IPS-18a (cell line): ENCODE measurements at regions not wholly inside any gene's neighbourhood (a gene's known extent, or its start where the extent isn't known, plus 50 kb on each side); places are given as distances from the start of the nearest gene placed in this dataset.

Source experiments
- H3K27ac ChIP-seq: one replicate; pipeline ENCODE4 v1.5.1; 2013; ENCODE audit warnings: low read length
- H3K27me3 ChIP-seq: one replicate; pipeline ENCODE4 v1.6.1; 2013; ENCODE audit warnings: mild to moderate bottlenecking, low read length; ENCODE audit not compliant: control insufficient read depth, insufficient read depth
- H3K36me3 ChIP-seq: one replicate; pipeline ENCODE4 v1.6.1; 2013; ENCODE audit warnings: low read depth, low read length; ENCODE audit not compliant: control insufficient read depth
- H3K4me1 ChIP-seq: one replicate; pipeline ENCODE4 v1.6.1; 2013; ENCODE audit warnings: low read depth, low read length; ENCODE audit not compliant: control insufficient read depth
- H3K4me3 ChIP-seq: one replicate; pipeline ENCODE4 v1.5.1; 2013; ENCODE audit warnings: low read length
- H3K9ac ChIP-seq: one replicate; pipeline ENCODE4 v1.6.1; 2013; ENCODE audit warnings: mild to moderate bottlenecking, low read length, moderate library complexity
- H3K9me3 ChIP-seq: one replicate; pipeline ENCODE4 v1.6.1; 2013; ENCODE audit warnings: low read depth, low read length; ENCODE audit not compliant: control insufficient read depth

DNA sequence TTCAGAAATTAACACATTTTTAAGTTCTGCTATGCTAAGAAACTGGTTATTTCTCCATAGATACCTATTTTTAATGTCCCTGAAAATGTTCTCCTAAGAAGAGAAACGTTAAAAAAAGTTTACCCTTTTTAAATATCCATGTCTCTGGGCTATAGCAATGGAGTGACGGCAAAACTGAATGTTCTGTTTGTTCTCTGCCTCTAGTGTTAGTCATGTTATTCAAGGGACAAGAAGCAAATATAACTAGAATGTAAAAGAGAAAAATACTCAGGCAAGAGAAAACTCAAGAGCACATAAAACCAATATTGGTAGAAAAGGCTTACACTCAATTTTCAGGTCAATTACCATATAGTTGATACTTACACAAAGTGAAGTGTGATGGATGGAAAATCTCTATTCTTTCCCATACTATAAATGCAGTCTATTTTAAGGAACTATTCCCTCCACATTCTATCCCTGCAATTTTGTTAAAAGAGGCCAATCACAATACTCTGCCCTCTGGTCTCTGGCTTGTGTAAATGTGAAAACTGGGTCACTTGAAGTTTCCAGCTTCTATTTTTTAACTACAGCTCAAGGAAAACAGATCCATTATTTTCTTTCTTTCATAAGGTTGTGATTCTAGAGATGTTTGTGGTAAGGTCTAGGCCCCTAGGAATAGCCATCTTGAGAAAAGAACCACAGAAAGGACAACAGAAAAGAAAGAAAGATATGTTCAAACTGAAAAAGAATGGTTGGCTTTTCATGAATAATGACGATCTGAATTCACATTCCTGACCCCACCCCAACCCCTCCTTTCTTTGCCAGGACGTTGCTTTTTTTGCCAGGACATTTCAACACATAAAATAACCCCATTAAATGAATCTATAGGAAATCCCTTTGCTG lies 200.3 kb upstream of the FAM83B start:
- no peak overlapping the region for H3K9ac ChIP-seq
- H3K4me1 ChIP-seq: no peaks in the 10 kb centered on the region
- no peak overlapping the region for H3K27ac ChIP-seq
- H3K4me3 ChIP-seq: no peak overlapping the region
- no peaks in the 10 kb centered on the region for H3K9me3 ChIP-seq
- H3K36me3 ChIP-seq: no peaks in the 10 kb centered on the region
- no peaks in the 10 kb centered on the region for H3K27me3 ChIP-seq

- Histone ChIP-seq H3K36me3 (no peaks in the 10 kb centered on the region), H3K9ac (no peak overlapping the region), H3K9me3 (no peaks in the 10 kb centered on the region), H3K27me3 (no peaks in the 10 kb centered on the region), H3K4me3 (no peak overlapping the region), H3K27ac (no peak overlapping the region), H3K4me1 (no peaks in the 10 kb centered on the region)
Measured at GRCh38 chr6:54646951-54647664, 199.5 kb upstream of the FAM83B start.

DNA sequence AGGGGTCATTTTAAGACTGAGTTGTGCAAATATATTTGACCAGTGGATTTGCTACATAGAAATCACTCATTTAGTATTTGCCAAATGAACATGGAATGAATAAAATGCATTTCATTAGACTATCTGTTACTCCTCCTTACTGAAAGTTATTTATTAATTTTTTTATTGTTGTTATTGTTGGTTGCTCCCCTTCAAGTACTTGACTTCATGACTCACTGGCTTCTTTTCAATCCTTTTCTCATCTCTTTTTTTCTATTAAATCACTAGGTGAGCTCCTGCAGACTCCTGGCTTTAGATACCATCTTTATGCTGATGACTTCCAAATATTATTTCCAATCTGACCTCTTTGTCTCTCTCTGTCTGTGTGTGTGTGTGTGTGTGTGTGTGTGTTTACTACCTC lies 192.2 kb upstream of the FAM83B start:
- Histone ChIP-seq H3K9ac (no peak overlapping the region), H3K4me3 (no peak overlapping the region), H3K36me3 (no peaks in the 10 kb centered on the region), H3K9me3 (no peaks in the 10 kb centered on the region), H3K27me3 (no peaks in the 10 kb centered on the region), H3K27ac (no peak overlapping the region), H3K4me1 (no peaks in the 10 kb centered on the region)

- Histone ChIP-seq H3K9ac (no peak overlapping the region), H3K27ac (no peak overlapping the region), H3K27me3 (no peaks in the 10 kb centered on the region), H3K4me3 (no peak overlapping the region), H3K4me1 (no peaks in the 10 kb centered on the region), H3K9me3 (no peaks in the 10 kb centered on the region), H3K36me3 (no peaks in the 10 kb centered on the region)
Measured at GRCh38 chr6:54655162-54655561, 191.4 kb upstream of the FAM83B start.

- no peak overlapping the region for H3K4me3 ChIP-seq
Measured at GRCh38 chr6:54665278-54665677, 181.3 kb upstream of the FAM83B start.

GRCh38 chr6:54680531-54680930 lies 166.0 kb upstream of the FAM83B start:
- H3K4me3 ChIP-seq: no peak overlapping the region
- H3K36me3 ChIP-seq: no peaks in the 10 kb centered on the region
- H3K9me3 ChIP-seq: no peaks in the 10 kb centered on the region
- H3K27ac ChIP-seq: no peak overlapping the region
- no peaks in the 10 kb centered on the region for H3K4me1 ChIP-seq
- no peak overlapping the region for H3K9ac ChIP-seq
- no peaks in the 10 kb centered on the region for H3K27me3 ChIP-seq

More at GRCh38 chr6:54665278-54665677, 181.3 kb upstream of the FAM83B start:
- H3K9me3 ChIP-seq: peaks cover 5% of the 10 kb centered on the region
- H3K9ac ChIP-seq: no peak overlapping the region
- no peak overlapping the region for H3K27ac ChIP-seq
- peaks cover 4% of the 10 kb centered on the region for H3K4me1 ChIP-seq
- no peaks in the 10 kb centered on the region for H3K36me3 ChIP-seq
- no peaks in the 10 kb centered on the region for H3K27me3 ChIP-seq

DNA sequence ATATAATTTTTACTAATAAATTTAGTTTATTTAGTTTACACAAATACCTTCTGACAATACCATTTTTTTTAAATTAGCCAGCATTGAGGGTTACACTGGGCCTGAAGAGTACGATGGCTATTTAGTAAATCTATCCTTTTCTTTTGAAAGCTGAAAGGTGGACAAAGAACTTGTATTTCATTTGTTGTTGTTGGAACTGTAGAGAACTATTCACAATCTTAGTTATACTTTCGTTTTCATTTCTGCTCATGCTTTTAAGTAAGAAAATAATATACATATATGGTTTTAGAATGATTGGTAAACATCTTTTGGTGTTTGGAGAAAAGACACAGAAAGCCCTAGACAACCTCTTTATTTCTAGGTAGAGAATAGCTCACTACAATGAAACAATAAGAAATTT lies 165.3 kb upstream of the FAM83B start:
- H3K4me3 ChIP-seq: no peak overlapping the region
- no peaks in the 10 kb centered on the region for H3K4me1 ChIP-seq
- no peak overlapping the region for H3K27ac ChIP-seq
- peaks cover 1% of the 10 kb centered on the region for H3K27me3 ChIP-seq
- no peak overlapping the region for H3K9ac ChIP-seq
- no peaks in the 10 kb centered on the region for H3K9me3 ChIP-seq
- no peaks in the 10 kb centered on the region for H3K36me3 ChIP-seq

- Histone ChIP-seq H3K9me3 (no peaks in the 10 kb centered on the region), H3K27me3 (peaks cover 9% of the 10 kb centered on the region), H3K27ac (no peak overlapping the region), H3K36me3 (no peaks in the 10 kb centered on the region), H3K9ac (no peak overlapping the region), H3K4me3 (no peak overlapping the region), H3K4me1 (no peaks in the 10 kb centered on the region)
Measured at GRCh38 chr6:54681987-54682386, 164.6 kb upstream of the FAM83B start.

DNA sequence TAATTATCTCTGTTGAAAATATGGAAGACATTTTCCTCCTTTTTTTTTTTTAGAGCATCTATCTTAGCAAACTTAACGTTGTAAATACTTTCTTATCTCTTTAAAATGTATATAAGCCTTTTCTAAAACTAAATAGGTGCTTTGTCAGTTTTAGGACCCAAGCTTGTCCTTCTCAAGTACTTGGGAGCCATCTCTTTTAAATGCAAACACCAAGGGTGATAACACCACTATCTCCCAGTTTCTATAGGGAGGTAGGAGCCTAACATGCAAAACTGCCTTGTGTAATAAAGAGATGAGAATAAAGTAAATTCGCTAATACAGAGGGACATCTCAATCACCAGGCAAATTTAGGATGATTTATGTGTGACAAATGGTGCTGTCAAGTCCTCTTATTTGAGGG lies 157.0 kb upstream of the FAM83B start:
- Histone ChIP-seq H3K27me3 (peaks cover 66% of the 10 kb centered on the region), H3K4me1 (peaks cover 4% of the 10 kb centered on the region)

DNA sequence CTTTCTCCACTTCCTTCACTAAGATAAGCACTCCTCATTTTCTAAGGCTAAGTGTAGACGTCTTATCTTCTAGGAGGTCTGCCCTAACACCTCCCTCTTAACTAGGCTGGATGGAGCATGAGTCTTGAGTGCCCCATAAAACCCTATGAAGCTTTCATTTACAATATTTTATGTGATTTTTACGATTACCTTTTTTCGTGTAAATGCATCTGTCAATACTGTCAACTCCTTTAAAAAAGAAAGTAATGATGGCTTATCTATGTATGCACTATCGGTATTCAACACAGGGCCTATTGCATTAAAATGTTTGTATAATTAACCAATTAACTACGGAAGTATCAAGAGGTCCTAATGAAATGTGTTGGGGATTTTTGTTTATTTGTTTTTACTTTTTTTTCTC lies 156.0 kb upstream of the FAM83B start:
- H3K27me3 ChIP-seq: peaks cover 66% of the 10 kb centered on the region
- no peak overlapping the region for H3K4me3 ChIP-seq
- no peaks in the 10 kb centered on the region for H3K9me3 ChIP-seq
- H3K4me1 ChIP-seq: peaks cover 4% of the 10 kb centered on the region
- no peaks in the 10 kb centered on the region for H3K36me3 ChIP-seq
- no peak overlapping the region for H3K27ac ChIP-seq
- no peak overlapping the region for H3K9ac ChIP-seq

More for the DNA sequence above, 157.0 kb upstream of the FAM83B start:
- no peak overlapping the region for H3K9ac ChIP-seq
- H3K36me3 ChIP-seq: no peaks in the 10 kb centered on the region
- H3K4me3 ChIP-seq: no peak overlapping the region
- H3K9me3 ChIP-seq: no peaks in the 10 kb centered on the region
- no peak overlapping the region for H3K27ac ChIP-seq

- Histone ChIP-seq H3K4me1 (peaks cover 11% of the 10 kb centered on the region), H3K36me3 (no peaks in the 10 kb centered on the region), H3K9ac (no peak overlapping the region), H3K9me3 (no peaks in the 10 kb centered on the region), H3K27me3 (peaks cover 27% of the 10 kb centered on the region), H3K27ac (no peak overlapping the region), H3K4me3 (no peak overlapping the region)
Measured at GRCh38 chr6:54694928-54695532, 151.5 kb upstream of the FAM83B start.
